ENCODE measurements at regions not wholly inside any gene's neighbourhood (a gene's known extent, or its start where the extent isn't known, plus 50 kb on each side); places are given as distances from the start of the nearest gene placed in this dataset.

DNA sequence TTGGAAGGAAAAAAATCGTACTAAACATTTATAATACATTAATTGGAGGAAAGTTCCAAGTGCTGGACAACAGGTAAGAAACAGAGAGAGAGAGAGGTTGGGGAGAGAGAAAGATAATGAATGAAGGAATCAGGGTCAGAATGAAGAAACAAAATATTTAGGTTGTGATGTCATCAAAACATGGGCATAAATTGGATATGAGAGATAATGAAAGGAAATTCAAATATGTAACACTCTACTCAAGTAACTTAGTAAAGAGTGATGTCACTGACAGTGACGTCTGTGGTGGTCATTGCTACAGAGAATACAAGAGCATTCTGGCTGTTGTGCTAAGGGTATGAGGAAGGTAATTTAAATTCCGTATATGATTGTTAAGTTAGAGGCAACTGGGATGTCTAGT lies 543.4 kb upstream of the COX7C start:
- TF ChIP-seq, protein P1, sequence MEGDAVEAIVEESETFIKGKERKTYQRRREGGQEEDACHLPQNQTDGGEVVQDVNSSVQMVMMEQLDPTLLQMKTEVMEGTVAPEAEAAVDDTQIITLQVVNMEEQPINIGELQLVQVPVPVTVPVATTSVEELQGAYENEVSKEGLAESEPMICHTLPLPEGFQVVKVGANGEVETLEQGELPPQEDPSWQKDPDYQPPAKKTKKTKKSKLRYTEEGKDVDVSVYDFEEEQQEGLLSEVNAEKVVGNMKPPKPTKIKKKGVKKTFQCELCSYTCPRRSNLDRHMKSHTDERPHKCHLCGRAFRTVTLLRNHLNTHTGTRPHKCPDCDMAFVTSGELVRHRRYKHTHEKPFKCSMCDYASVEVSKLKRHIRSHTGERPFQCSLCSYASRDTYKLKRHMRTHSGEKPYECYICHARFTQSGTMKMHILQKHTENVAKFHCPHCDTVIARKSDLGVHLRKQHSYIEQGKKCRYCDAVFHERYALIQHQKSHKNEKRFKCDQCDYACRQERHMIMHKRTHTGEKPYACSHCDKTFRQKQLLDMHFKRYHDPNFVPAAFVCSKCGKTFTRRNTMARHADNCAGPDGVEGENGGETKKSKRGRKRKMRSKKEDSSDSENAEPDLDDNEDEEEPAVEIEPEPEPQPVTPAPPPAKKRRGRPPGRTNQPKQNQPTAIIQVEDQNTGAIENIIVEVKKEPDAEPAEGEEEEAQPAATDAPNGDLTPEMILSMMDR (IDR thresholded peaks at IDR 0.05), result no peak
- TF ChIP-seq POLR2A (IDR thresholded peaks at IDR 0.05), result no peak
